Activated CD4-positive, alpha-beta T cell treated with anti-CD3 and anti-CD28 coated beads, Interleukin-2, amount 10 ng/mL, durations not matched to agents 24 days and 14 days (primary cell): ENCODE measurements at regions not wholly inside any gene's neighbourhood (a gene's known extent, or its start where the extent isn't known, plus 50 kb on each side); places are given as distances from the start of the nearest gene placed in this dataset.
"Not testable (repeated sequence)": the region's sequence is repeated elsewhere in the genome, so short reads cannot be mapped to it uniquely, and the experiment has no call there.

Experiments used
- DNase-seq: peaks from one replicate; pipeline ENCODE4 v3.0.0; 2022
- H3K27ac Mint-ChIP-seq: one replicate; pipeline ENCODE4 v1.8.0; 2022; ENCODE audit warnings: mild to moderate bottlenecking, mixed read lengths
- H3K27me3 Mint-ChIP-seq: one replicate; pipeline ENCODE4 v1.8.0; 2022; ENCODE audit warnings: mixed read lengths
- H3K36me3 Mint-ChIP-seq: one replicate; pipeline ENCODE4 v1.8.0; 2022; ENCODE audit warnings: low read depth, mild to moderate bottlenecking, mixed read lengths
- H3K4me1 Mint-ChIP-seq: one replicate; pipeline ENCODE4 v1.8.0; 2021; ENCODE audit warnings: mixed read lengths
- H3K4me3 Mint-ChIP-seq: one replicate; pipeline ENCODE4 v1.8.0; 2022; ENCODE audit warnings: mild to moderate bottlenecking, moderate library complexity, mixed read lengths
- H3K9me3 Mint-ChIP-seq: one replicate; pipeline ENCODE4 v1.8.0; 2021; ENCODE audit warnings: mixed read lengths
- intact Hi-C: fragments of 100-400 bp; cut with micrococcal nuclease; formaldehyde crosslinking; loops from one replicate; pipeline ENCODE4 v1.15.1; 2023

- H3K4me1 Mint-ChIP-seq, H3K27me3 Mint-ChIP-seq, intact Hi-C loops, H3K4me3 Mint-ChIP-seq, H3K27ac Mint-ChIP-seq, DNase-seq, H3K9me3 Mint-ChIP-seq, H3K36me3 Mint-ChIP-seq: not testable (repeated sequence)
These were observed 91.8 kb upstream of the USP9X start for GRCh38 chrX:40993395-40993794.

DNA sequence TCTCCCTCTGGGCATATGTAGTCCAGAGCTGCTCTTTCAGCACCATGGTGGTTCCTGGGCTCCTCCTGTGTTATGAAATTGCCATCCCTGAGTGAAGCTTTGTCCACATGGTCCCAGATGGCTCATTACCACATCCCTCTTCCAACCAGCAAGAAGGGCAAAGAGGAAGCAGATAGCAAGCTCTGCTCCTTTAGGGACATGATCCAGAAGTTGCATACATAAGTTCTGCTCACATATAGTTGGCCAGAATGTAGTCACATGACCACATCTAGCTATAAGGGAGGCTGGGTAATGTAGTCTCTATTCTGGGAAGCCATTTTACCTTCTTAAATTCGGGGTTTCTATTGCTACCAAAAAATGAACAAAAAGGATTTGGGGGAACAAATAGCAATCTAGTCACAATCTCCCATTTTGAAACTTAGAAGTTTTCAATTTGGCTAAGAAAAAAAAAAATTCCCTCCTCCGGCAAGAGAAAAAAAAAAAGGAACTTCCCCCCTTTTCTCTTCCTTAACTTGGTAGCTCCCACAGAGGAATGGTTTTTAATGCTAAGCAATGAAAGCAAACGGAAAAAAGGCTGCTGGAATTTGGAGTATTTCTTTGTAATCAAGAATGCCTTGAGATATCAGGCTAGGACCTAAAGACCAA, 88.2 kb upstream of the USP9X start:
- no peaks in the 10 kb centered on the region for H3K9me3 Mint-ChIP-seq
- H3K4me1 Mint-ChIP-seq: peaks cover 2% of the 10 kb centered on the region
- H3K27me3 Mint-ChIP-seq: no peaks in the 10 kb centered on the region
- peak overlapping the region; percentile 51 for H3K4me3 Mint-ChIP-seq
- DNase-seq: peak; percentile 53
- H3K27ac Mint-ChIP-seq: no peak overlapping the region
- intact Hi-C loops: no loop called here
- H3K36me3 Mint-ChIP-seq: no peaks in the 10 kb centered on the region

- H3K36me3 Mint-ChIP-seq: no peaks in the 10 kb centered on the region
- no peak overlapping the region for H3K27ac Mint-ChIP-seq
- DNase-seq: no peak
- H3K9me3 Mint-ChIP-seq: no peaks in the 10 kb centered on the region
- no peak overlapping the region for H3K4me3 Mint-ChIP-seq
- peaks cover 2% of the 10 kb centered on the region for H3K4me1 Mint-ChIP-seq
- intact Hi-C loops: no loop called here
- no peaks in the 10 kb centered on the region for H3K27me3 Mint-ChIP-seq
These were observed 87.1 kb upstream of the USP9X start for GRCh38 chrX:40998123-40998522.

- no peak overlapping the region for H3K27ac Mint-ChIP-seq
- H3K9me3 Mint-ChIP-seq: no peaks in the 10 kb centered on the region
- H3K27me3 Mint-ChIP-seq: no peaks in the 10 kb centered on the region
- H3K36me3 Mint-ChIP-seq: no peaks in the 10 kb centered on the region
- H3K4me3 Mint-ChIP-seq: no peak overlapping the region
- H3K4me1 Mint-ChIP-seq: peaks cover 4% of the 10 kb centered on the region
- intact Hi-C loops: no loop called here
- DNase-seq: no peak
These were observed 83.9 kb upstream of the USP9X start for GRCh38 chrX:41001327-41001726.

GRCh38 chrX:41002026-41002425, 83.2 kb upstream of the USP9X start:
- Mint-ChIP-seq H3K9me3 (no peaks in the 10 kb centered on the region), H3K27ac (no peak overlapping the region), H3K4me3 (no peak overlapping the region), H3K4me1 (peaks cover 2% of the 10 kb centered on the region), H3K27me3 (no peaks in the 10 kb centered on the region), H3K36me3 (no peaks in the 10 kb centered on the region)
- intact Hi-C loops: no loop called here
- no peak for DNase-seq

DNA sequence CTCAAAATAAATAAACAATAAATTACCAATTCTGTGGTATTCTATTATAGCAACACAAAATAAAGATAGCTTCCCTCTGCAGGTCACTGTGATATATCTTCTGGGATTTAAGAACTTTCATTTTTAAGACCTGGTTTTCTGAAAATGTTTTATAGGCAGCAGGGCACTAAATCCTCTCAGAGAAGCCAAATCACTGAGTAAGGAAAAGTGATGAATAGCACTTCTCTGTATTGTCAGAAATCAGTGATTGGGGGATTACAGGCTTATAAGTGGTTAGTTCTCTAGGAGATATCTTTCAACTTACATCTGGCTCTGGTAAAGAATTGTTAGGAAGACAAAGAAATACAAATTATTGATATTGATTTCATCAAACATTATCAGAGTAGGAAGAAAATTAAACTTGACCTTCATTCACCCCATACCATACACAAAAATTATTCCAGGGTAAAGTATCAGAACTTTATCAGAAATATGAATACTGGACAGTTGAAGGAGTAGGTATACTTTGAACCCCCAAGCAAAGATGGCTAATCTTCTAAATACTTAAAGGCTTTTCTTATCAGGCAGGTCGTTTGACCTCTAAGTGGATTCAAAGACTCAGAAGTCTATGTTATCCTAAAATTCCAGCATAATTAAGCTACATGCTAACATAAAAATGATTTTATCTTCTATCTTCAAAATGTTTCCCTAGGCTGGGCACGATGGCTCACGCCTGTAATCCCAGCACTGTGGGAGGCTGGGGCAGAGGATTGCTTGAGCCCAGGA, 81.6 kb upstream of the USP9X start:
- Mint-ChIP-seq H3K4me1 (peaks cover 2% of the 10 kb centered on the region), H3K36me3 (no peaks in the 10 kb centered on the region), H3K9me3 (no peaks in the 10 kb centered on the region), H3K27ac (no peak overlapping the region), H3K4me3 (no peak overlapping the region), H3K27me3 (no peaks in the 10 kb centered on the region)
- intact Hi-C loops: no loop called here
- DNase-seq: no peak

DNA sequence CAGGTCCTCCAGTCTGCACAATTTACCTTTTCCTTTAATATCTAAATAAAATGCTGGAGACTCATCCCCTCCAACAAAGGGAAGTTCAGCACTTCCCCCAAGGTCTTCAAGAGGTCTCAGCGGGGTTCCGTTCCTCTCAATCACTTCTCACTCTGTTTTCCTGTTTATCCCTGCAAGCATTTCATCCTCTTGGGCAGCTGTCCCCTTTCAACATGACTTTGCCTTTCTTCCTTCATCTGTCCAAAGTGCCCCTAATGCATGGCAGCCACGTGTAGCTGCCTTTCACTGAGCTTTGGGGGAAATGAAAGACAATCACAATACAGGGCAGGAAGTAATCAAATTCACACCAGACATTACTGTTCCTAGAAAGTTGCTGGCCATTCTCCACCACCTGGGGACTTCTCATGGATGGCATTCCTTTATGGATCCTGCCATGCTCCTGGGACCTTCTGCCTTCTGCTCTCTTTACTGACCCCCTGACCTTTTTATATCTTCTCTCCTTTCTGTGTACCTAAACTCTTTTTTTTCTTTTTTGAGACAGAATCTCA, 79.7 kb upstream of the USP9X start:
- no peak overlapping the region for H3K27ac Mint-ChIP-seq
- H3K9me3 Mint-ChIP-seq: no peaks in the 10 kb centered on the region
- H3K4me3 Mint-ChIP-seq: no peak overlapping the region
- no peaks in the 10 kb centered on the region for H3K36me3 Mint-ChIP-seq
- H3K27me3 Mint-ChIP-seq: no peaks in the 10 kb centered on the region
- H3K4me1 Mint-ChIP-seq: peaks cover 8% of the 10 kb centered on the region
- no peak for DNase-seq
- intact Hi-C loops: no loop called here

DNA sequence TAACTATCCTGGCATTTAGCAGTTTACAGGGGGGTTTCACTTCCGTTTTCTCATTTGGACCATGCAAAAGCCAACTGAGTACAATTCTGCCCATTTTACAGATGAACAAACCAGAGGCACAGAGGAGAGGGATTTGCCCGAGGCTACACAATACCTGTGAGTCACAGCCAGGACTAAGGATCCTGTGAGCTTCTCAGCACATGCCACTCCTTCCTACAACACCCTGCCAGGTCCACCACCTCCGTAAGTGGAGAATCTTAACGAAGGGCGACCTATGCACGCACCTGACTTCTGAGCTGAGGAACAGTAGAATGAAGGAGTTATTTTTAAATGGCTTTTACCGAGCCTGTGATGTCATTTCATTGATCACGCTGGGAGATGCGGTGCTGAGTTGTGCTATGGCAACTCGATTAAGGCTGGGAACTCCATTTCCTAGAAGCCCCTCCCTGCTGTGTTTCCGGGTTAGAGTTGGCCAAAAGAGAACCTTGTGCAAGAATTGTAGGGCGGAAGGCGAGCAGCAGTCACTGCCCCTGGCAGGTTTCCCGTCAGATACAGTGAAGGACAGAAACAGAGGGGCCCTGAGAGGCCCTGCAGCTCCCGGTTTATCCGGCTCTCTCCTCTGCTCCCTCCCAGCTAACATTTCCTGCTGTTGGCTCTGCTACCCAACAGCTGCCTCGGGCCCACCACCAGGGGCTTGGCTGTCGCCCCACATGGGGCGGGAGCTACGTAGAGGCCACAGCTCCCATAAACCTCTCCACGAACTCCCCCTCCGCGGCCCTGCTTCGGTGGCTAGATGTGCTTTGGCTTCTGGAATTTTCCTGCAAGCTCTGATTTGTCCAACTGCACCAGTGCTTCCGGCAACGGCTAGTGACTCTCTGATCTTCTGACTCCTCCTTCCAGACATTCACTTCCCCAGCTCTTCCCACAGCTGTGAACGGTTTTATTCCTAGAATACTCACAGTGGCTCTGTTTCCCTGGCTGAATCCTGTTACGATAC, 75.1 kb upstream of the USP9X start:
- intact Hi-C loops: loop anchor here (5.0 to 10.0 kb wide), 3 partner anchors 75 to 105 kb away; partner anchors contain the start of gene USP9X
- Mint-ChIP-seq H3K27me3 (no peaks in the 10 kb centered on the region), H3K4me1 (peaks cover 19% of the 10 kb centered on the region), H3K27ac (peak overlapping the region; percentile 88), H3K4me3 (peak overlapping the region; percentile 69), H3K36me3 (no peaks in the 10 kb centered on the region), H3K9me3 (no peaks in the 10 kb centered on the region)
- peak; percentile 88 for DNase-seq

DNA sequence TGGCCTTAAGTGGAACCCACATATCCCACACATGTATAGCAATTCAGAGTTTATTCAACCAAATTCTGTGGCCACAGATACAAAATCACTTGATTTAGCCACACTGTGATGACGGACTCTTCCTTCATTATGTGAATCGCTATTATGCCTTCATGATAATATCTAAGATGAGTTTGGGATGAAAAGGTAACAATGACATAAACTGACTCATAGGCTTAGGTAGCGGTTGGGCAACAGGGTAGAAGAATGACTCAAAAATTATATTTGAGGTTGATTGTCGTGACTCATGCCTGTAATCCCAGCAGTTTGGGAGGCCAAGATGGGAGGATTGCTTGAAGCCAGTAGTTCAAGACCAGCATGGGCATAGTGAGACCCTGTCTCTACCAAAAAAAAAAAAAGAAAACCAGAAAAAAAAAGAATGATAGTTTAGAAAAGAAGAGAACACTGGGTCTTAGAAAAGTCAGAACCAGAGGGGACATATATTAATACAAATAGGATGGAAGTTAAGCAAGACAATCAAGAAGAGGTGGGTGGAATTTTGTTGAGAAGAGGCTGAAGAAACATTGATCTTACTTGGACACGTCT, 70.4 kb upstream of the USP9X start:
- DNase-seq: no peak
- Mint-ChIP-seq H3K36me3 (no peaks in the 10 kb centered on the region), H3K27ac (peak overlapping the region; percentile 67), H3K27me3 (no peaks in the 10 kb centered on the region), H3K4me1 (peaks cover 15% of the 10 kb centered on the region), H3K4me3 (no peak overlapping the region), H3K9me3 (no peaks in the 10 kb centered on the region)
- intact Hi-C loops: loop anchor here (5.0 to 10.0 kb wide), 3 partner anchors 70 to 100 kb away; partner anchors contain the start of gene USP9X

DNA sequence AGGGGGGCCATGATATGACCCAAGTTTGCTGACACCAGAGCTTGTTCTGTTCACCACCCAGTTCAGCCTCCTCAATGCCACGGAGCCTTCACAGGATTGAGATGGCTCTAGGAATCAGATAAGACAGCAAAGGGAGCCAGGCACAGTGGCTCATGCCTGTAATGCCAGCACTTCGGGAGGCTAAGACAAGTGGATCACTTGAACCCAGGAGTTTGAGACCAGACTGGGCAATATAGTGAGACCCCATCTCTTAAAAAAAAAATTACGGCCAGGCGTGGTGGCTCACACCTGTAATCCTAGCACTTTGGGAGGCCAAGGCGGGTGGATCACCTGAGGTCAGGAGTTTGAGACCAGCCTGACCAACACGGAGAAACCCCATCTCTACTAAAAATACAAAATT, 67.5 kb upstream of the USP9X start:
- H3K9me3 Mint-ChIP-seq, H3K4me1 Mint-ChIP-seq, DNase-seq, H3K27ac Mint-ChIP-seq, H3K27me3 Mint-ChIP-seq, H3K36me3 Mint-ChIP-seq, H3K4me3 Mint-ChIP-seq: not testable (repeated sequence)
- intact Hi-C loops: loop anchor here (10.0 kb wide), 2 partner anchors 67 to 97 kb away; partner anchors contain the start of gene USP9X

DNA sequence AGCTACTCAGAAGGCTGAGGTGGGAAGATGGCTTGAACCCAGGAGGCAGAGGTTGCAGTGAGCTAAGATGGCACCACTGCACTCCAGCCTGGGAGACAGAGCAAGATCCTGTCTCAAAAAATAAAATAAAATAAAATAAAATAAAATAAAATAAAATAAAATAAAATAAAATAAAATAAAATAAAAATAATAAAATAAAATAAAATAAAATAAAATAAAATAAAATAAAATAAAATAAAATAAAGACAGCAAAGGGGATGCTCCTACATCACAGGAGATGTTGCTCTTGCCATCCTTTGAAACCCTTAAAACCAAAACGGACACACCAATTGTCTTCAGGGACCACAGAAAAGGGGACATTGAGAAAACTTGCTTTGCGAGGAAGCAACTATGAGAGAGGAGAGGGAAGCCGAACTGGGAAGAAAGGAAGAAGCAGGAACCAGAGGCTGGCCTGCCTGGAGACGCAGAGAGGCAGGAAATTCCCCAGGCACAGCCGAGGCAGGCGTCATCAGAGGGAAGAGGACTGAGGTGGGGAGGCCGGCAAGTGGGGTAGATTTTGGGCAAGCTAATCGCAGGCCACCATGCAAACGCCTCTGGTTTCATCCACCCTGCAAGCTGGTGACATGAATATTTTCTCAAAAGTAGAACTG, 66.7 kb upstream of the USP9X start:
- not testable (repeated sequence) for DNase-seq, H3K4me1 Mint-ChIP-seq, H3K4me3 Mint-ChIP-seq, H3K27ac Mint-ChIP-seq, H3K9me3 Mint-ChIP-seq, H3K27me3 Mint-ChIP-seq, H3K36me3 Mint-ChIP-seq
- intact Hi-C loops: loop anchor here (10.0 kb wide), 2 partner anchors 66 to 96 kb away; partner anchors contain the start of gene USP9X

GRCh38 chrX:41019041-41019392, 66.2 kb upstream of the USP9X start:
- intact Hi-C loops: loop anchor here (10.0 kb wide), 2 partner anchors 66 to 96 kb away; partner anchors contain the start of gene USP9X
- no peaks in the 10 kb centered on the region for H3K27me3 Mint-ChIP-seq

DNA sequence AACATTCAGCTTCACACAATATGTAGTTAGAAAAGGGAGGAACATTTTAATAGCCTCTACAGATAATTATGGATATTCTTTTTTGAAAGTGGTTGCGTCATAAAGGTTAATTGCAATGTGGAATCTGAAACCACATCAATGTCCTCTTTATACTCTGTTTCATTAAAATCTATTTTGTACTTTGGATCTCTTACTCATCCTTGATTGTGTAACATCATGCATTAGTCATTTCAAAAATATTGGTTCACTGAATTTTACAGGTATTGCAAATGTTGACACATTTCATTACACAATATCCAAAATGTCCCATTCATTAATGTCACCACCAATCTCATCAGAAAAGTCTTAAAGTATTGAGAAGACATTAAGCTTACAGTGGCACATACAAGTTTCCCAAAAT, 62.7 kb upstream of the USP9X start:
- no peak overlapping the region for H3K4me3 Mint-ChIP-seq
- no peaks in the 10 kb centered on the region for H3K9me3 Mint-ChIP-seq
- H3K4me1 Mint-ChIP-seq: no peaks in the 10 kb centered on the region
- H3K27me3 Mint-ChIP-seq: no peaks in the 10 kb centered on the region
- intact Hi-C loops: no loop called here
- H3K27ac Mint-ChIP-seq: no peak overlapping the region
- no peak for DNase-seq
- no peaks in the 10 kb centered on the region for H3K36me3 Mint-ChIP-seq

More at GRCh38 chrX:41019041-41019392, 66.2 kb upstream of the USP9X start:
- no peak overlapping the region for H3K27ac Mint-ChIP-seq
- no peak overlapping the region for H3K4me3 Mint-ChIP-seq
- peaks cover 2% of the 10 kb centered on the region for H3K4me1 Mint-ChIP-seq
- H3K9me3 Mint-ChIP-seq: no peaks in the 10 kb centered on the region
- no peak for DNase-seq
- no peaks in the 10 kb centered on the region for H3K36me3 Mint-ChIP-seq
